ENCODE measurements at regions not wholly inside any gene's neighbourhood (a gene's known extent, or its start where the extent isn't known, plus 50 kb on each side); places are given as distances from the start of the nearest gene placed in this dataset.
A peak's percentile ranks its signal among the peaks of the same experiment; 100 is the strongest.

DNA sequence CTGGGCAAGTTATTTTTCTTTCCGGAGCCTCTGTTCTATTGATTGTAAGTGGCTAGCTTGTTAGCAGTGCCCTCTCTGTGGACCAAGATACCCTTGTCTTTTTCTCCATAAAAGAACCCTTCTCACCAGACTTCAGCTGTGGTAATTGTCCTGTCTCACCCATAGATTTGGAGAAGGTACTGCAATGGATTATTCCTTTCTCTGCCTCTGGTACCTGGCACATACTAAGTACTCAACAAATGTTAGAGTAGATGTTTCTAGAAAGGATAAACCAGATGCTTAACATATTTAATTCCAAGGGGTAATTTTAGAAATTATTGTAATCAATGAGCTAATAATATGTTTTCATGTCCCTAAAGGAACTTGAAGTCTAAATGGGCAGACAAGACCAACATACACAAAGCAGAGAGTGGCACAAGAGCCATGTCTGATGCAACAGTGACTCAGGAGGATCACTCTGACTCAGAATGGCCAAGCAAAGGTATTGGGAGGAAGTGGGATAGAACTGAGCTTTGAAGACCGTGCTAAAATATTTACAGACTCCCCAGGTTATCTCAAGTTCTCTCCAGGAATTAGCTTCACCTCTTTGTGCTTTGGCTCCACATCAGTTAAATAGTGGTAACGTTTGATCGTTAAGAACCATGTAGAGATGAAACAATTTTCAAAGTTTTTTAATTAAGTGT lies 129.7 kb upstream of the OSR1 start:
- Histone ChIP-seq H2AFZ (peak overlapping the region; percentile 65), H3K79me2 (ENCODE audit: insufficient read depth) (no peaks in the 10 kb centered on the region)
- DNase-seq, result peak; percentile 86

DNA sequence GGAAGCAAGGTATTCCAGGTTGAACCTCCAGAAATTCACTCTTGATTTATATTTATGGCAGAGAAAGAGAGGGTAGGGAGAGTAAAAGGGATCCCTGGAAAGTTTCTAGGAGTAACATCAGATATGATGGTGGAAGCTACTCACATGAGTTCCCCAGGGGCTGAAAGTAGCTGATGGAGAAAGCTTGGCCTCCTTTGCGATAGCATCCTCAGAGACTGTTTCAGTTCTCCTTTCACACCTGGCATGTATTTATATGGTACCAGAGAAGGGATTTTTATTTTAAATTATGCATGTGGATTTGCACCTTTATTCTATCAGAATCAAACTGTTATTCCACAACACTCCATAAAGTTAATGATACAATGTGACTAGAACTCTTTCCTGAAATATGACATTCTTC lies 126.3 kb upstream of the OSR1 start:
- H3K4me2 ChIP-seq (ENCODE audit: unreplicated experiment), result no peak overlapping the region
- 91 to 97% methylated on average over 1 of the region's 1 CpG for WGBS, 2 experiments (ENCODE audit: low coverage in 1 of 2, low lambda C conversion rate in 2 of 2, missing lambda C conversion rate in 2 of 2)
- in situ Hi-C loops (cut with MboI), result no loop called here
- H2AFZ ChIP-seq, result no peak overlapping the region
- H3K79me2 ChIP-seq (ENCODE audit: insufficient read depth), result no peaks in the 10 kb centered on the region
- no peak for TF ChIP-seq EZH2phosphoT487 (IDR thresholded peaks at IDR 0.05; ENCODE audit: insufficient read depth, low read depth)
- TF ChIP-seq EZH2 (IDR thresholded peaks at IDR 0.05; ENCODE audit: insufficient read depth, poor library complexity, severe bottlenecking), result no peak
- H3K36me3 ChIP-seq (ENCODE audit: low read depth), result no peaks in the 10 kb centered on the region
- H3K9me2 ChIP-seq (ENCODE audit: insufficient read depth), result peaks cover 3% of the 10 kb centered on the region; the same call in 1 of the 2 replicates
- H3K9ac ChIP-seq, result no peak overlapping the region
- no peaks in the 10 kb centered on the region for H3K9me3 ChIP-seq (ENCODE audit: low read depth)
- no peaks in the 10 kb centered on the region for H3F3A ChIP-seq (ENCODE audit: insufficient read depth)
- H3K27ac ChIP-seq, result no peak overlapping the region
- H3K4me1 ChIP-seq (ENCODE audit: insufficient read depth), result peaks cover 11% of the 10 kb centered on the region
- no peaks in the 10 kb centered on the region for H3K27me3 ChIP-seq (replicated peaks; ENCODE audit: insufficient read depth)
- H4K20me1 ChIP-seq (ENCODE audit: insufficient read depth), result no peaks in the 10 kb centered on the region
- no peak for DNase-seq
- H3K4me3 ChIP-seq, result no peak overlapping the region

More for the DNA sequence above, 129.7 kb upstream of the OSR1 start:
- in situ Hi-C loops (cut with MboI), result no loop called here
- Histone ChIP-seq H3K4me1 (ENCODE audit: insufficient read depth) (peaks cover 11% of the 10 kb centered on the region), H3K9ac (no peak overlapping the region), H3K4me2 (ENCODE audit: unreplicated experiment) (no peak overlapping the region), H3K27me3 (replicated peaks; ENCODE audit: insufficient read depth) (no peaks in the 10 kb centered on the region), H3K4me3 (no peak overlapping the region), H3K27ac (no peak overlapping the region), H3K36me3 (ENCODE audit: low read depth) (no peaks in the 10 kb centered on the region), H4K20me1 (ENCODE audit: insufficient read depth) (no peaks in the 10 kb centered on the region), H3K9me3 (ENCODE audit: low read depth) (no peaks in the 10 kb centered on the region), H3K9me2 (ENCODE audit: insufficient read depth) (peaks cover 3% of the 10 kb centered on the region; the same call in 1 of the 2 replicates), H3F3A (ENCODE audit: insufficient read depth) (no peaks in the 10 kb centered on the region)
- WGBS, 2 experiments (ENCODE audit: low coverage in 1 of 2, low lambda C conversion rate in 2 of 2, missing lambda C conversion rate in 2 of 2), result 67% methylated on average over 4 of the region's 4 CpGs
- TF ChIP-seq EZH2 (IDR thresholded peaks at IDR 0.05; ENCODE audit: insufficient read depth, poor library complexity, severe bottlenecking), result no peak
- no peak for TF ChIP-seq EZH2phosphoT487 (IDR thresholded peaks at IDR 0.05; ENCODE audit: insufficient read depth, low read depth)

DNA sequence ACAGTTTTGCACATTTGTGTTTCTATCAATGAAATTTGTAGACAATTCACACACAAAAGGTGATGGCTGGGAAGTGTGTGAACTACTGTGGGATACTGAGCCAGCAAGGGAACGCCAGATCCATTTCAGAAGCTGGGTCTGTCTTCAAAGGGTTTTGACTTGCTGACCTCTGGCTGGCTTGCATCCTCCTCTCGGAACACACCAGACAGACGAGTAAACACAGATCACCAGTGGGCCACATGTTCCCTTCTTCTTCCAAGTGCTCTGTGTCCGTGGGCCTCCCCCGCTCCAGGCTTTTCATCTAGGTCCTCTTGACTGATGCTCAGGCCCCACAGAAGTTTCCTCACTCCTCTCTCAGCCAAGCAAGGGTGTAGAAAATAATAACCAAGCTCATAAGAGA lies 122.2 kb upstream of the OSR1 start:
- in situ Hi-C loops (cut with MboI), result no loop called here
- WGBS, 2 experiments (ENCODE audit: low coverage in 1 of 2, low lambda C conversion rate in 2 of 2, missing lambda C conversion rate in 2 of 2), result 47% methylated on average over 5 of the region's 5 CpGs
- 0 out of 2 replicates have a peak, but pooled peaks cover 6% of the 10 kb centered on the region for H3K4me1 ChIP-seq (ENCODE audit: insufficient read depth)
- no peaks in the 10 kb centered on the region for H3K27me3 ChIP-seq (replicated peaks; ENCODE audit: insufficient read depth)
- DNase-seq, result no peak
- no peaks in the 10 kb centered on the region for H3K9me2 ChIP-seq (ENCODE audit: insufficient read depth)
- no peak overlapping the region for H3K9ac ChIP-seq
- no peak for TF ChIP-seq EZH2 (IDR thresholded peaks at IDR 0.05; ENCODE audit: insufficient read depth, poor library complexity, severe bottlenecking)
- no peak for TF ChIP-seq EZH2phosphoT487 (IDR thresholded peaks at IDR 0.05; ENCODE audit: insufficient read depth, low read depth)
- no peak overlapping the region for H3K27ac ChIP-seq
- peaks cover 7% of the 10 kb centered on the region; the same call in 1 of the 2 replicates for H3F3A ChIP-seq (ENCODE audit: insufficient read depth)
- H3K9me3 ChIP-seq (ENCODE audit: low read depth), result no peaks in the 10 kb centered on the region
- H3K79me2 ChIP-seq (ENCODE audit: insufficient read depth), result no peaks in the 10 kb centered on the region
- no peak overlapping the region for H2AFZ ChIP-seq
- no peak overlapping the region for H3K4me2 ChIP-seq (ENCODE audit: unreplicated experiment)
- no peak overlapping the region for H3K4me3 ChIP-seq
- no peaks in the 10 kb centered on the region for H3K36me3 ChIP-seq (ENCODE audit: low read depth)
- no peaks in the 10 kb centered on the region for H4K20me1 ChIP-seq (ENCODE audit: insufficient read depth)

- 97 to 100% methylated on average over 1 of the region's 1 CpG for WGBS, 2 experiments (ENCODE audit: low coverage in 1 of 2, low lambda C conversion rate in 2 of 2, missing lambda C conversion rate in 2 of 2)
- 0 out of 2 replicates have a peak, but pooled peaks cover 6% of the 10 kb centered on the region for H3K4me1 ChIP-seq (ENCODE audit: insufficient read depth)
- no peaks in the 10 kb centered on the region for H3K9me2 ChIP-seq (ENCODE audit: insufficient read depth)
- H3K4me3 ChIP-seq, result no peak overlapping the region
- in situ Hi-C loops (cut with MboI), result no loop called here
- H3K27me3 ChIP-seq (replicated peaks; ENCODE audit: insufficient read depth), result no peaks in the 10 kb centered on the region
- no peaks in the 10 kb centered on the region for H3K9me3 ChIP-seq (ENCODE audit: low read depth)
- H3K4me2 ChIP-seq (ENCODE audit: unreplicated experiment), result no peak overlapping the region
- H3K27ac ChIP-seq, result no peak overlapping the region
- no peak for TF ChIP-seq EZH2 (IDR thresholded peaks at IDR 0.05; ENCODE audit: insufficient read depth, poor library complexity, severe bottlenecking)
- TF ChIP-seq EZH2phosphoT487 (IDR thresholded peaks at IDR 0.05; ENCODE audit: insufficient read depth, low read depth), result no peak
- no peaks in the 10 kb centered on the region for H4K20me1 ChIP-seq (ENCODE audit: insufficient read depth)
- H3K79me2 ChIP-seq (ENCODE audit: insufficient read depth), result no peaks in the 10 kb centered on the region
- H2AFZ ChIP-seq, result no peak overlapping the region
- no peak for DNase-seq
- no peak overlapping the region for H3K9ac ChIP-seq
- peaks cover 7% of the 10 kb centered on the region; the same call in 1 of the 2 replicates for H3F3A ChIP-seq (ENCODE audit: insufficient read depth)
- H3K36me3 ChIP-seq (ENCODE audit: low read depth), result no peaks in the 10 kb centered on the region
Measured at GRCh38 chr2:19479666-19480065, 121.2 kb upstream of the OSR1 start.
